ENCODE measurements at regions not wholly inside any gene's neighbourhood (a gene's known extent, or its start where the extent isn't known, plus 50 kb on each side); places are given as distances from the start of the nearest gene placed in this dataset.

DNA sequence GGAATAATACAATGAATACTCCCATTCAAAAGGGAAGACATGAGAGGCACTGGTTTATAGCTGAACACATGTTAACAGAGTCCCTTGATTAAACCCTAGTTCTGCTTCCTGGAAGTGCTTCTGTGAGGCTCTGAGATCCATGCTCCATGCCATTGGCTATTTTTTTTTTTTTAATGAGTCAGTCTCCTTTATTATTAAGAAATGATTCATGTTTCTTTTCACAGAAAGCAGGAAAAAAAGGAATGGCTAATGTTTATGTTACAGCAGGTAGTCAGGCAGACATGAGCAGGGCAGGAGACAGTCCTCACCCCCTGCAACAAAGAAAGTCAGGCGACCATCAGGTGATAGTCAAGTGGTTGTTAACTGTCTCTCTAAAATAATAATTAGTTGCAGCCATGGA is 598.7 kb downstream of the EPHA5 start:
- TF ChIP-seq, protein P1, sequence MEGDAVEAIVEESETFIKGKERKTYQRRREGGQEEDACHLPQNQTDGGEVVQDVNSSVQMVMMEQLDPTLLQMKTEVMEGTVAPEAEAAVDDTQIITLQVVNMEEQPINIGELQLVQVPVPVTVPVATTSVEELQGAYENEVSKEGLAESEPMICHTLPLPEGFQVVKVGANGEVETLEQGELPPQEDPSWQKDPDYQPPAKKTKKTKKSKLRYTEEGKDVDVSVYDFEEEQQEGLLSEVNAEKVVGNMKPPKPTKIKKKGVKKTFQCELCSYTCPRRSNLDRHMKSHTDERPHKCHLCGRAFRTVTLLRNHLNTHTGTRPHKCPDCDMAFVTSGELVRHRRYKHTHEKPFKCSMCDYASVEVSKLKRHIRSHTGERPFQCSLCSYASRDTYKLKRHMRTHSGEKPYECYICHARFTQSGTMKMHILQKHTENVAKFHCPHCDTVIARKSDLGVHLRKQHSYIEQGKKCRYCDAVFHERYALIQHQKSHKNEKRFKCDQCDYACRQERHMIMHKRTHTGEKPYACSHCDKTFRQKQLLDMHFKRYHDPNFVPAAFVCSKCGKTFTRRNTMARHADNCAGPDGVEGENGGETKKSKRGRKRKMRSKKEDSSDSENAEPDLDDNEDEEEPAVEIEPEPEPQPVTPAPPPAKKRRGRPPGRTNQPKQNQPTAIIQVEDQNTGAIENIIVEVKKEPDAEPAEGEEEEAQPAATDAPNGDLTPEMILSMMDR (conservative IDR thresholded peaks at IDR 0.05; ENCODE audit: low read length): no peak
- no peak overlapping the region for H3K4me3 ChIP-seq (ENCODE audit: low read length)

DNA sequence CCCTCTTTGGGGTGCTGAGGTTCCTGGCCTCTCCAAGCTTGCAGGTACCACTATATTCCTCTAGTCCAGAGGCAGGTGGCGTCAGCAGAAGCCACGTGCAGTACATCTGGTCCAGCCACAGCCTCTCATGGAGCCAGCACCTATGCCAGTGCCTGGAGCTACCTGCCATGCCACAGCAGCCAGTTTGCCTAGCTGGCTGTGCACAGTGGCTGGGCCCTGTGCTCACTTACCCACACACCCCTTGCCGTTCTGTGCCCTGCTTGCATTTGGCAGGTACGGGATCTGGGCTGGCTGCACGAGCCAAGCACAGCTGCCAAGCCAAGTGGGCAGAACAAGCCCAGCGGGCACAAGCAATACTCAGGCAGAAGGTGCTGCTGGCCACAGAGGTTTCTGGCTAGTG is 601.1 kb downstream of the EPHA5 start:
- no peak for DNase-seq (ENCODE audit: low read depth)
- TF ChIP-seq, protein P1 (conservative IDR thresholded peaks at IDR 0.05; ENCODE audit: low read length): no peak
- H3K4me3 ChIP-seq (ENCODE audit: low read length): no peak overlapping the region

More for the DNA sequence above, 598.7 kb downstream of the EPHA5 start:
- no peak for DNase-seq (ENCODE audit: low read depth)

DNA sequence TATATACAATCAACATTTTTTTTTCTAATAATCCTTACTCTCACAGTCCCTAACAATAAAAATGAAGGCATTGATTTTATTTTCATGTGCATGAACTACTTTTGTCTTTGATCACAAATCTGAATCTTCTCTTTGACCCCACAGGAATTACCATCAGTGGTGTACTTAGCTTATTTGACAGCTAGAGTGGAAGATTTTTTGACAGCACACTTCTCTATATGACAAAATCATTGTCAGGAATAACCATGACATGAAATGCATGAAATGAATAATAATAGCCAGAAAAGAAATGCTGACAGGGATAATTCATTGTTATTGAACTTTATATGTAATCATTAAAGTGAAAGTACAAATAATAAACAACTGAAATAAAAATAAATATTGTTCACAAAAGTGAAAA is 604.2 kb downstream of the EPHA5 start:
- TF ChIP-seq, protein P1 (conservative IDR thresholded peaks at IDR 0.05; ENCODE audit: low read length): no peak
- H3K4me3 ChIP-seq (ENCODE audit: low read length): no peak overlapping the region
- DNase-seq (ENCODE audit: low read depth): no peak

DNA sequence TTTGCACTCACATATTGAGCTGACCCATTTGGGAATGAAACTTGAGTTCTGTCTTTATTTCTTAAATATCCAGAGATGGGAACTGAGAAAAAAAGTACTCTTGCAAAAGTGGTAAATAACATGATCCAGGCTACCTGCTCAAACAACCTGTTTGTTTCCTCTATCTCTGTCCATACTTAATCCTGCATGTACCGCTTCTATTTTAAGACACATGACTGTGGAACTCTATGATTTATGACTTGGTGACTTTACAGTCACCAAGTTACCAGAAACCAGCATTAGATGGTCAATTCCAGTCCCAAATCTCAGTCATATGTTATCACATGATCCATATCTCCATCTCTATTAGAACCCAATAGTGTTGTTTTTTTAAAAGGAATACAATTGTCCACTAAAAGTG is 606.7 kb downstream of the EPHA5 start:
- DNase-seq (ENCODE audit: low read depth): no peak
- TF ChIP-seq, protein P1 (conservative IDR thresholded peaks at IDR 0.05; ENCODE audit: low read length): no peak
- H3K4me3 ChIP-seq (ENCODE audit: low read length): no peak overlapping the region

DNA sequence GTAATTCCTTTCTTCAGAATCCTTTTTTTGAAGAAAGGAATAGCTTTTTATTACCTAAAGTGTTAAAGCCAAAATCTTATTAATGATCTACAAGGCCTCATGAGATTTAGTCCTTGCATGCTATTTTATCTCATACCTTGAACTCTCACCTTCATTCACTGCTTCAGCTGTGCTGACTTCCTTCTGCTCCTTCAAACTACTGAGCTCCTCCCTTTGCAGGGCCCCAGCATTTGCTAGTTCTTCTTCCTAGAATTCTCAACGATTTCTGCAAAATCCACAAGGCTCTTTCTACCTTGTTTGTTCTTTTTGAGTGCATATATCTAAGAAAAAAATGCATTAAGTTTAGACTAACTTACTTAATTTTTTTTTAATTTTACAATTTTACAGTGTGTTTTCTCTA is 619.5 kb downstream of the EPHA5 start:
- TF ChIP-seq, protein P1 (conservative IDR thresholded peaks at IDR 0.05; ENCODE audit: low read length): no peak
- H3K4me3 ChIP-seq (ENCODE audit: low read length): no peak overlapping the region
- DNase-seq (ENCODE audit: low read depth): no peak

DNA sequence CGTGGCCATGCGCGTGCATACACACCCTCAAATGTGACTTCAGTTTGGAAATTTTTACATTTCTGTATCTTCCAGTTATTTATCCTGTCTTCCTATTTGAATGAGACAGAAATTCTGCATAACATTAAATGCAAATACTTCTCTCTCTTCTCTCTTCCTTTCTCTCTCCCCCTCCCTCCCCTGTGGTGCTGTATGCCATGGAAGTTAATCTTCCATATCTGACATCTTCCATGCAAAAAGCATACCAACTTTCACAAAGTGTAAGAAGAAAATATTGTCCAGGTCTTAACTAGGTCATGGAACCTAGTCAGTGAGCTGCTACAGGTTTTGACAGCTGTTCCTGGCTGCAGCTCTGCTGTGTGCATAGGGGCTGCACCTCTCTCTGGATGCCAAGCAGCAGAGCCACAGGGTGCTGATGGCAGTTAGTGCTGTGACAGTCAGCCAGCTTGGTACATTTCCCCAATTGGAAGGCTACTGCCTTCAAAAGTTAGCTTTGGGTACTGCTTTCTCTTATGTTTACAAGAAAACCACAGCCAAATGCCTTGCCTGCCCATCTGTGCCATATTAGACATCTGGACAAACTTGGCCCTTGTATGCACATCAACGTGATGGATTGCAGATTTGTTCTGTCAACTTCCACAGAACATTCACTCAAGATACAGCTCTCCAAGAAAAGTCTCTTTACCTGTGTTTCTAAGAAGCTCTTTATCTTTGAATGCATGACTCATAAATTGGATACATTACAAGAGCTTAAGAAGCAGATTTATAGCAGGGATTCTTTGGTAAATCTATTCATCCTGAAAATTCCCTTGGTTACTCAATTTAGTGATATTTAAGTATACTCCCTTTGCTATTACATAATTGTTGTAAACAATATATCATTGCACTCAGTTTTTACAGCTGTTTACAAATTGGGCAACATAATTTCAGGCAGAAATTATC is 623.8 kb downstream of the EPHA5 start:
- no peak overlapping the region for H3K4me3 ChIP-seq (ENCODE audit: low read length)
- TF ChIP-seq, protein P1 (conservative IDR thresholded peaks at IDR 0.05; ENCODE audit: low read length): no peak
- no peak for DNase-seq (ENCODE audit: low read depth)

DNA sequence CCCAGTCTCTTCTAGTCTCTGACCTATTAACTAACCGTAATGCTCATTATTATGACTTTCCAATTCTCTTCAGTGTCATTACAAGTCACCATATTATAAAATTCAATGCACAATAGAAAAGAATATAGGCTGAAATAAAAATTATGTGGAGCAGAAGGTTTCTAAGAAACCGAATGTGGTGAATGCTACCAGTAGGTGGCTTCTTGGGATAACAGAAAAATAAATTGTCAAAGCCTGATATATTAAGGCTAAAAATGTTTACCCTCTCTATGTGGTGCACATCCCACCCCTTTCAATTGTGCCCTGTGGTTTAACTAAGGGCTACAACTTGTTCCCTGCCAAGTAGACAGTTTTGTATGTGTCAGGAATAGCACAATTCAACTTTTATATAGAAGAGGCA is 624.6 kb upstream of the TECRL start:
- no peak for DNase-seq (ENCODE audit: low read depth)
- TF ChIP-seq, protein P1 (conservative IDR thresholded peaks at IDR 0.05; ENCODE audit: low read length): no peak
- H3K4me3 ChIP-seq (ENCODE audit: low read length): no peak overlapping the region

All from AG10803 (cell line).